ENCODE measurements at regions not wholly inside any gene's neighbourhood (a gene's known extent, or its start where the extent isn't known, plus 50 kb on each side); places are given as distances from the start of the nearest gene placed in this dataset.

- ChIA-PET POLR2A (ENCODE audit: unreplicated experiment) (no interaction called here), CTCF (no interaction called here)
- no peak for TF ChIP-seq RFX5 (IDR thresholded peaks at IDR 0.05; ENCODE audit: low read depth, low read length)
- TF ChIP-seq USF2 (IDR thresholded peaks at IDR 0.05; ENCODE audit: low read depth, low read length): no peak
- TF ChIP-seq POLR2A (IDR thresholded peaks at IDR 0.05; ENCODE audit: low read depth, low read length): no peak
- no peak for TF ChIP-seq FOS (IDR thresholded peaks at IDR 0.05; ENCODE audit: low read depth, low read length)
- no peak for TF ChIP-seq MAZ (IDR thresholded peaks at IDR 0.05; ENCODE audit: borderline replicate concordance, low read depth, low read length)
- TF ChIP-seq CTCF (conservative IDR thresholded peaks at IDR 0.05; ENCODE audit: low read depth, low read length): no peak
- TF ChIP-seq MAFK (IDR thresholded peaks at IDR 0.05; ENCODE audit: low read depth, low read length): no peak
- TF ChIP-seq MXI1 (IDR thresholded peaks at IDR 0.05; ENCODE audit: borderline replicate concordance, low read depth, low read length): no peak
- no peak for TF ChIP-seq ELK1 (IDR thresholded peaks at IDR 0.05; ENCODE audit: borderline replicate concordance, low read depth, low read length)
- no peak for TF ChIP-seq RAD21 (IDR thresholded peaks at IDR 0.05; ENCODE audit: low read length)
- TF ChIP-seq RCOR1 (IDR thresholded peaks at IDR 0.05; ENCODE audit: insufficient replicate concordance, low read length): no peak
- no peaks in the 10 kb centered on the region for H3K9me1 ChIP-seq (ENCODE audit: insufficient read depth, low read length)
- H3K27me3 ChIP-seq (ENCODE audit: control insufficient read depth, insufficient read depth, low read length): peaks cover 73% of the 10 kb centered on the region
- H2BK5ac ChIP-seq (ENCODE audit: low read depth, low read length, poor library complexity, severe bottlenecking): no peak overlapping the region
- no peak overlapping the region for H4K5ac ChIP-seq (ENCODE audit: low read depth, low read length)
- no TSS peak for BruUV-seq (replicated peaks)
- no peak overlapping the region for H2AFZ ChIP-seq (replicated peaks; ENCODE audit: low read length, poor library complexity)
- no peak overlapping the region for H2BK15ac ChIP-seq (ENCODE audit: low read depth, low read length)
- H3K4me2 ChIP-seq (ENCODE audit: low read depth, low read length): no peak overlapping the region
- no peak overlapping the region for H3K18ac ChIP-seq (ENCODE audit: low read depth, low read length)
- in situ Hi-C loops (cut with MboI; ENCODE audit: low sequenced_read_pairs) (loop anchor here (10.0 kb wide), 1 partner anchor 271 kb away; no protein-coding TSS in a partner anchor), intact Hi-C loops (cut with micrococcal nuclease) (loop anchor here (1.0 kb wide), 1 partner anchor 278 kb away; no protein-coding TSS in a partner anchor), dilution Hi-C loops (cut with HindIII; ENCODE audit: low sequenced_read_pairs, unreplicated experiment) (no loop called here)
- no peaks in the 10 kb centered on the region for H3K79me1 ChIP-seq (ENCODE audit: low read depth in 1 of 2, low read length in 2 of 2)
- DNase-seq (no peak), ATAC-seq (ENCODE audit: low read depth) (no peak)
- H3K36me3 ChIP-seq (ENCODE audit: control insufficient read depth, insufficient read depth, low read length): no peaks in the 10 kb centered on the region
- no peaks in the 10 kb centered on the region for H3K4me1 ChIP-seq (ENCODE audit: control insufficient read depth, insufficient read depth, low read length)
- no peak overlapping the region for H3K9ac ChIP-seq (ENCODE audit: low read depth, low read length)
- no peak overlapping the region for H2AK9ac ChIP-seq (replicated peaks; ENCODE audit: low read depth, low read length, poor library complexity)
- no peaks in the 10 kb centered on the region for H4K20me1 ChIP-seq (ENCODE audit: insufficient read depth, low read length)
- no peak overlapping the region for H4K8ac ChIP-seq (ENCODE audit: low read depth in 2 of 2, low read length in 2 of 2)
- no peak overlapping the region for H2BK20ac ChIP-seq (ENCODE audit: low read depth, low read length)
- no peaks in the 10 kb centered on the region for H3K9me3 ChIP-seq (ENCODE audit: control insufficient read depth, insufficient read depth, low read length)
- H3K27ac ChIP-seq (ENCODE audit: insufficient read depth, low read length): no peak overlapping the region
- H3K23ac ChIP-seq (ENCODE audit: low read depth, low read length): no peak overlapping the region
- no peak overlapping the region for H3K4ac ChIP-seq (ENCODE audit: low read depth, low read length)
- no peak overlapping the region for H2AK5ac ChIP-seq (ENCODE audit: low read depth, low read length)
- whole genome bisulfite sequencing, 2 experiments (ENCODE audit: extremely low coverage in 2 of 2, insufficient read length in 1 of 2): 50% methylated on average over 2 of the region's 5 CpGs; no CpG with 5 or more reads in 1 of the 2 experiments
- no peak overlapping the region for H3K4me3 ChIP-seq (ENCODE audit: insufficient read depth, low read depth, low read length)
- H3K14ac ChIP-seq (replicated peaks; ENCODE audit: low read depth, low read length): no peak overlapping the region
- no peak overlapping the region for H3K56ac ChIP-seq (ENCODE audit: extremely low read depth, insufficient read depth, low read length)
- H4K91ac ChIP-seq (ENCODE audit: insufficient read depth, low read depth, low read length): no peak overlapping the region
- no peak overlapping the region for H2BK120ac ChIP-seq (ENCODE audit: low read depth, low read length)
Observed at GRCh38 chr11:43573873-43574272, 106.7 kb upstream of the HSD17B12 start.

Measured in IMR-90 (cell line).